ENCODE measurements at regions not wholly inside any gene's neighbourhood (a gene's known extent, or its start where the extent isn't known, plus 50 kb on each side); places are given as distances from the start of the nearest gene placed in this dataset.

DNA sequence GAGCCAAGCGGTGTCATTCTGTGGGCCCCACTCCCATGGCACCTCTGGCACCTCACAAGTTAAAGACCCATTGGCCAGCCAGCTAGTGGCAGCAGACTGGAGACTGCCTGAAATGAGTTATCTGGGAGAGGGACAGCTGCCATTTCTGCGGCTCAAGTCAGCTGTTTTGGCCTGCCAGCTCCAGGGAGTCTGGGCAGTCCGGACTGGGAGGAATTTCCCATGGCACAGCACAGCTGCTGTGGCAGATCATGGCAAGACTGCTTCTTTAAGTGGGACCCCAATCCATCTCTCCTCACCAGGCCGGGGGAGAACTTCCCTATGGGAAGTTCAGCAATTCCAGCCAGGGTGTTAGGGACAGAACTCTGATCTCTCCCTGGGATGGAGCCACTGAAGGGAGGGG, 2187.6 kb upstream of the CELF4 start:
- DNase-seq = no peak

DNA sequence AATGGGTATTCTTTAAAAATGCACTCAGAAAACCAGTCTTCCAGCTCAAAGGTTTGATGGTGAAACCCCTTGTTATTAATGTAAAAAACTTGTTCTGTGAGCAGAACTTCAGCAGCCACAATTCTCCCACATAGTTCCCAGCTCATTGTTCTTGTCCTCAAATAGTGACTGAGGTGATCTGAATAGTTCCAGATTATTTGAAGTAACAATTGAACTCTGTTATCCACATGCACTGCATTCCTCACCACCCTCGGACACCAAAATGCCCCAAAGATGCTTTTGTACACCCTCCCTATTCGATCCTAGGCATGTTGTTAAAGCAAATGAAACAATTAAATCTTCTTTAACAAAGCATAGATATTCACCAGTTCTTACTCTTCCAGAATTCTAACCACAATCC, 2186.8 kb upstream of the CELF4 start:
- DNase-seq = no peak

DNA sequence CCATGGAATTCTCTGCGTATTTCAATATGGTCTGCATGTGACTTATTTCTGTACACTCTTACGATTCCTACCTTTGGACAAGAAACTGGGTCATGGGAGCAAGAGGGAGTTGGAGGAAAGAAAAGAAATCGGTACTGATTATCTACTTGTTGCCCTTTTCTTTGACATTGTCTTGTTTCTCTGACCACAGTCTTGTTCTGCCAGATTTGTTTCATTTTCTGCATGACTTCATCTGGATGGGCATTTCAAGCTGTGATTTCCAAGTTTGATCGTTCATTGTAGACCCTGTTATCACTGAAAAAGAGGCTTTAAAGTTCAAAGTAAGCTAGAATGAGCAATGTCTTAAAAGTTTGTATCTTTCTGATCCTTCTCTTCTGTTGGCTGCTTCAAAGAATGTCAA, 2186.3 kb upstream of the CELF4 start:
- DNase-seq = no peak

DNA sequence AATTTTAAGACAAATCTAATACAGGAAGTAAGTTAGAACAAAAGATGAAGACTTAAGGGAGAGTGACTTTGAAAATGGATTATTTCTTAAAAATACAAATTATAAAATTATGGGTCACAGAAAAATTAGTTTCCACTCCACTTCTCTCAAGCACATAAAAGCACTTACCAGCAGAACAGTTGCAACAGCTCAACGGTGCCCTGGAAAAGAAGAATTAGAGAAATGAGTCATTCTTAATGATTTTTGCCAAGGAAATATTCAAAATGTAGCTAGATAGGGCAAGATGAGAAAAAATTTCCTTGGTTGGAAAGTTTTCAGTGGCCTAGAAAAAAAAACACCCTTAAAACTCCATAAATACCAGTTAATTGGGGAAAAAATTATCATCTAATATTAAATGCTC, 2185.6 kb upstream of the CELF4 start:
- no peak for DNase-seq

DNA sequence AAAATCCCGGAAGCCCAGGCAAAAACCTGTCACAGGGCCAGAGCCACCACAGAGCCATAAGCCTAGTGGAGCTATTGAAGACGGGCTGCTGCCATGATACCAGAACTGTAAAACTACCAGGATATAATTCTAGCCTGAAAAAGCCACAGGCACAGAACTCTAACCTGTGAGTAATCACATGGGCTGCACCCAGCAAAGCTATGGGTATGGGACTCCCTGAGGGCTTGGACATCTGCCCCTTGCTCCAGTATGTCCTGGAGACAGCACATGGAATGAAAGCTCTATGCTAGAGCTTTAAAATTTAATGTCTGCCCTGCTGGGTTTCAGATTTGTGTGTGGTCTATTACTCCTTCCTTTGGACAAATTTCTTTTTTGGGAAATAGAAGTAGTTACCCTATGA, 2183.6 kb upstream of the CELF4 start:
- DNase-seq = no peak

DNA sequence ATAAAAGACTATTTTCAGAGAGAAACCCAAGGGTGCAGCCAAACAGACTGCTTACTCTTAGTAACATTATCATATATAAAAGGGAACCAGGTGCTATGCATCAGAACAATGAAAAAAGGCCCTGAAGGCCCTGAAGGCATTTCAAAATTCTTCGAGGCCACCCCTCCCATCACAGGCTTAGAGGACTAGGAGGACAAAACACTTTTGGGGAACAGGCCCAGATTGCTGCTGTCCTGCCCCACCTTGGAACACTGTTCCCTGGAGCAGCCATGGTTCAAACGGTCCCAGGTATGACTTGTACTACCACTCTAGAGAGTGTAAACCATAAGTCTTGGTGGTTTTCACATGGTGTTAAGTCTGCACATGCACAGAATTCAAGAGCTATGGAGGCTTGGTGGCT, 2183.1 kb upstream of the CELF4 start:
- DNase-seq = no peak

DNA sequence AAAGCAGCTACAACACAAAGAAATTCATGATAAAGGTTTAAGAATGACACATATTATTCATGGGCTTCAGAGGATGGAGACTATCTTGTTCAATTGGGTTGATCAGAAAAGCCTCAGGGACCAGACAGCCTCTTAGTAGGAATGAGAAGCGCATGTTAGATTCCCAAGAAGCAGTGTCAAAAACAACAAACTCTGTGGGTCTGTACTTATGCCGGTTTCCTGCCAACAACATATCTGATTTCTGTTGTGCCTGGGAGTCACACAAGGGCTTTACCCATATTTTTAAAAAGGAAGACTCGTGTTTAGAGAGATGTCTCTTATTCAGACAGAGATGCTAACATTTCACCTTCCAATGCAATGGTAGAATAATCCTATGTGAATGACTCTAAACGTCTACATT, 2180.6 kb upstream of the CELF4 start:
- no peak for DNase-seq

DNA sequence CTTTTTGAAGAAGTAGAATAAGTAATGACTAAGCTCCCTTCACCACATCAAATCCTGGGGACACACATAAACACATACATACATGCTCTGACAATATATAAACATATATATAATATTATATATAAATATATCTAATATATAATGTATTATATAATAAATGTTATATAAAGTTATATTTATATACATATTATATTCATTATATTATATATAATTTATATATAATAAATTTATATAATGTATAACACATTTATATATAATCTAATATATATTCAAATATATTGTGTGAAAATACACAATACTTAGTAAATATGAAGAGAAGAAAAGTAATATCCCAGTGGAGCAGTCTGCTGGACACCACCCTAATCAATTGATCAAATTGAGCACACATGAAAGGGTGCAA, 2177.9 kb upstream of the CELF4 start:
- DNase-seq = no peak

DNA sequence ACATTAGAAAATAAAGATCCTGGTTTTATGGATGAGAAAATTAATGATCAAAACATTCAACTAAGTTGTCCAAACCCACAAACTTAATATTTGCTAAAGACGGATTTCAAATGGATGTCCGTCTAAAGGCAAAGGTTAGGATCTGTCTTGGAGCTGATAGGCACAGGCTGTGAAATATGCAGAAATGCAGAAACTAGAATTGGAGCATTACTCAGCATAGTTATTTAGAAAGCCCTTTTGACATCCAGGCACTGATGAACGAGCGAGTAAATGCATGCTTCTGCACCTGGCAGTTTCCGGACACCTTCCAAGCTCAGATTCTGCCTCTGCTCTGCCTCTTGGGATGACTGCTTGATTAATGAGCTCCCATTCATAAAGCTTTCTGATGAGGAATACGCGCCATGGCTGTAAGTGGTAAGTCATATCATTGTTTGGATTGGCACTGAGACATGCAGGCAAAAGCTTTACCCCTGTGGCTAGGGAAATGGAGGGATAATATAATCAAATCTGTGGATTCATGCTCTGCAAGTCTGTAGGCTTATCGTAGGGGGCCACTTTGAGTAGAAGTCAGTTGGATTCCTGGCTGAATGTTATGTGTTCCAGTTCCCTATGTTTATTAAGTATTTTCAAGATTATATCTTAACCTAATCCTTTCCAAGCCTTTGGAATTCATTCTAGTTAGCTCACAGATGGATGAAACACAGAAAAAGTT, 2176.3 kb upstream of the CELF4 start:
- peak; percentile 13 for DNase-seq

DNA sequence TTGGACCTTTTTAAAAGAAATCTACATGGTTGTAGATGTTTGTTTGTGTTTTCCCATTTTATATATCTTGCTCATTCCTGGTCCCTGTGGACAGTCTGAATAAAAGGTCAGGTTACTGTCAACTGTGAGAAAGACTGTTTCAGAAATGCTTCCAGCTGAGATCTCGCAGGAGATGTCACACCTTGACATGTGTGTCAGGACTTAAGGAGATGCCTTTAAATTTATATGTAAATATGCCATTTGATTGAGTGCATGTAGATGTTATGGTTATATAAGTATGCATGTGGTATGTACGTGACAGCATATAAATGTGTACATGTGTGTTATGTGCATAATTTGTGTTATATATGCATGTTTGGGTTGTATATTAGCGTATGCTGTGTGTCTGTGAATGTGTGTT, 2172.3 kb upstream of the CELF4 start:
- DNase-seq = no peak

DNA sequence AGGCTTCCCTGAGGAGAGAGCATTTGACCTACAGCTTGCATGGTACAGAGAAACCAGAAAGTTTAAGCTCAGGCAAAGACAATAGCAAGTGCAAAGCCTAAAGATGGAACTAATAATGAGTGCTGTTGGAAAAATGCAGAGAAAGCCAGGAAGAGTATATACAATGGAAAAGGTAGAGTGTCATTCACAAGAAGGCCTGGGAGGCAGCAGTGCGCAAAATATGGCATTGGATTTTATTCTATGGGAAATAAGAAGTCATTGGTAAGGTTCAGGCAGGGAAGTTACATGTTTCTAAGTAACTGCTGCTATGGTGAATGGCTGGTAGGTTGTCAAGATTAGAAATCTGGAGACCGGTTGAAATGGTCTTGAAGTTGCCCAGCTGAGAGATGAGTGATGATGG, 2167.3 kb upstream of the CELF4 start:
- DNase-seq = no peak

DNA sequence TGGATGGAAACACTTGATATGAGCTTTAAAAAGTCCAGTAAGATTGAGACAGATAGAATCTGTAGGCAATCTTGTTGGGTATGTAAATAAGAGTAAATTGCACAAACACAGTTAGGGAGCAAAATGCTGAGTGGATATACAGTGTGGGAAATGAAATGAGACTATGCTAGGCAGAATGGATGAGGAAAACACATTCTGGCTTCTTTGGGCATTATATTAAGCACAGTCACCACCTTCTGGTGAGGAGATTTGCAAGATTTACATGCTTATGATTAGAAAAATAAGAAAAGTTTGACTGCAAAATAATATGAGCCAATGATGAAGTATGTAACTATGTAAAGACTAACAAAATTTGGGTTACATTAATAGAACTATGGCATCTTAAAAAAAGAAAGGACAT, 2165.0 kb upstream of the CELF4 start:
- DNase-seq = no peak

DNA sequence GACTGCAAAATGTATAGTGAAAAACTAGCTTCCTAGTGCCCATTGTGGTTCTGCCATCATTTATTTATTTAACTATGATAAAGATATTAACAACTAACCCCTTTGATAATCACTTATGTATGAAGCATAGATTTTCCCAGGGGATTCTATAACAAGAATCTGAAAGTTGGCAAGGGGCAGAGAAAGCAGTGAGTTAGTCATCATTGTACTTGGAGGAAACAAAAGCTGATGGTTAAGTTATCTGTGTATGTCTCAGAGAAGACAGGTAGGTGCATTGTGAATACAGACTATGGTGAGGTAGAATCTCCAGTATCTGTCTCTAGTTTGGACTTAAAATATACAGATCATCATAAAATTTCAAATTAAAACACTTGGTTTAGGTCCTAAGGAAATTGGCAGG, 2159.1 kb upstream of the CELF4 start:
- peak; percentile 25 for DNase-seq

DNA sequence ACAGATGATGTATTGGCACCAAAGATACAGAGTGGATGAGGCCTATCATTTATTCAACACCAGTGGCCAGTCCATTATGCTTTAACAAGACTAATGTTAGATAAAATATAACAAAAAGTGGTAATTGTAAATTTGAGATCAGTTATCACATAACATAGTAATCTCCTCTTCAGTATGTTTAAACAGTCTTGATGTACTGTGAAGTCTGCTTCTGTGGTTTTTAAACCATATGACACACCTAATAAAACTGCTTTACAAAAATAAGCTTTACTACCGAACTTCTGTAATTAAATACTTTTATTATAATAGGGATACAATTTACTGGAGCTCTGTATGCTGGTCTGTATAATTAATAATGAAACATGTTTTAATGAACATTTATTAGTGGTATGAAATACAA, 2156.1 kb upstream of the CELF4 start:
- DNase-seq = no peak

DNA sequence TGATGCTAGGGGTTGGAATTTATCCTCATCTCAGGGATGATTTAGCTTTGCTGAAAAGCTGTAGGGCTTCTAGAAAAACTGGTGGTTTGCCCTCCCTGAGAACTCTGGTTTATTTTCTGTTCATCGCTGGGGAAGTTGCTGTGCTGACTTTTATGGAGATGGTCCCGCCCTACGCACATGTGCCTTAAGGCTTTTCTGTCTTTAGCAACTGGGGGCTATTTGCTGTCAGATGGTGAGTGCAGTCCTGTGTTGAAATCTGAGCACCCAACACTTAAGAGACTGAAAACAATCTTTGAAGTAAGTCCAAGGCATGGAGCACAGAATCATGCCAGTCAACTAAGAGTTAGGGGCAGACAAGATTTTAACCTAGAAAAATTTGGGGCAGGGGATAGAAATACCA, 2148.4 kb upstream of the CELF4 start:
- DNase-seq = peak; percentile 3

DNA sequence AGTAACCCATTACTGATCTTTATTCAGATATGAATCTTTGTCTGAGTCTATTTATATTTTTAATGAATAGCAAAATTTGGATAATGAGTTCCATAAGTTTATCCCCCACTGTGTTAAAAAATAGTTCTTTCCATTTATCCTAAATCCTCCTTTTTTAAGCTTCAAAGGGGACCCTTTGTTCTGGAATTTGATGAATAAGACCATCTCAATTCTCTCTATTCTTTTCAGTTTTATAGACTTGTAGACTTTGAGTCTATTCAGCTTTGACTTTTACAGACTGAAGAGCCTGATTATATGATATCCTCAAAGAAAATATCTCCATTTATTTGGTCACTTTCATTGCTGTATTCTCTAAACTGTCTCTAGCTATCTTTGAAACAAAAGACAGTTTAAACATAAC, 2146.1 kb upstream of the CELF4 start:
- DNase-seq = no peak

DNA sequence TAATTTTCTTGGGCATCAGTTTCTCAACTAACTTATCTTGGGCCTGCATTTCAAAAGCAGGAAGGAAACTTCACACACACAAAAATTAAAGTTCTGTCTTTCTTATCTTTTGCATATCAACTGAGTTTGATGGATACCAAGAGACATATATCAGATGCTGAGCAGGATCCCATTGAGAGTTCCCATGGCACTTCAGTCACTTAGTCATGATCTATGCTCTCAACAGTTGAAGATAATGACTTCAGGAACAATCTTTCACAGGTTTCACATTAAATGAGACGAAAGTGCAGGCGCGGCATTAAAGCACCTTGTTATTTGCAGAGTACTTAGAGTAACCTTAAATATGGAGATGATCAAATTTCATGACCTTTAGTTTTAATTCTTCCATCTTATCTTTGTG, 2139.8 kb upstream of the CELF4 start:
- DNase-seq = no peak

DNA sequence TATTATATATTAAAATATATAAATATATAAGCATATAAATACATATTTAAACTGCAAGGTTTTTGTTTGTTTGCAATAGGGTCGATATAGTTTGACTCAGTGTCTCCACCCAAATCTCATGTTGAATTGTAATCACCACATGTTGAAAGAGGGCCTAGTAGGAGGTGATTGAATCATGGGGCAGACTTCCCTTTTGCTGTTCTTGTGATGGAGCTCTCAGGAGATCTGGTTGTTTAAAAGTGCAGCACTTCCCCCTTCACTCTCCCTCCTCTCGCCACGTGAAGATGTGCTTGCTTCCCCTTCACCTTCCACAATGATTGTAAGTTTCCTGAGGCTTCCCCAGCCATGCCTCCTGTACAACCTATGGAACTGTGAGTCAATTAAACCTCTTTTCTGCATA, 2137.3 kb upstream of the CELF4 start:
- no peak for DNase-seq

DNA sequence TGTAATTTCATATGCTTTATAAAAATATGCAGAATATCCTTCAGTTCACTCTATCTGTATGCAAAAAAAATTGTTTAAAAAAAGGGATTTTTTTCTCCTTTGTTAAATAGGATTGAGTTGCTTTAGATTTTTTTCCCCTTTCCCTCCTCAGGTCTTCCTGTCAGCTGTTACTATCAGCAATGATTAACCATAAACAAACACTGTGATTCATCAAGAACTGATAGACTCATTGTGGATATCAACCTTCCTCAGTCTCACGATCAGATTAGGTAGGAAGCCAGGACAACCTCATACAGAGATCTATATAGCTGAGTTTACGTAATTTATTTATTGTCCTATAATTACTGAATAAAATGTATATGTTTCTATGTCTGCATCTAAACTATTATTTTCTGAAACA, 2136.2 kb upstream of the CELF4 start:
- DNase-seq = no peak

DNA sequence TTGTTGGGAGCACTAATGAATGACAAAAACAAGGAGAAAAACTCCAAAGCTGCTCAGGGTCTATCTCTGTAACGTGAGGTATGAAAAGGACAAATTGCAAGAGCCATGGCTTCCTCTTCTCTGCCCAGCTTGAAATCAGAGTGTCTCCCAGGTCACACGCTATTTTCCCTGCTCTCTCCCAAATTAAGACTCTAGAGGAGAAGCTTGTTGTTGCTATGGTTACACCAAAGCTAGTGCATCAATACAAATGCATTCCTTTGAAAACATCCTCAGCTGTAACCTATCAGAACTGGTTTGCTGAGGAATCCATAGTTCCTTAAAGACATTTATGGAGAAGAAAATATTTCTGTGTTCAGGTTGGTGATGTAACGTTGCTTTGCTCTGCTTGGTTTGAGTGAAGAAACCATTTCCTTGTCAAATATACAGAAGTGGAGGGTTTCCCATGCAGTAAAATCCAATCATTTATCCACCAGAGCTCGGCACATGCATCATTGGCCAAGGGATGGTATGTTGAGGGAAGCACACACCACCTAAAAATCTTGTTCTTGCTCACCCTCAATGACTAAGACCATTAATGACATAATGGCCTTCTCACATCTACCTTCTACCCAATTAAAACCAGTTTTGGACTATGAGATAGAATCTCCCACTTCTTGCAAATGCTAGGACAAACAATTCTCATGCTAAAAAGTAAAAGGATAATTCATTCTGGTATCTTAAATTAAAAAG, 2135.6 kb upstream of the CELF4 start:
- no peak for DNase-seq

DNA sequence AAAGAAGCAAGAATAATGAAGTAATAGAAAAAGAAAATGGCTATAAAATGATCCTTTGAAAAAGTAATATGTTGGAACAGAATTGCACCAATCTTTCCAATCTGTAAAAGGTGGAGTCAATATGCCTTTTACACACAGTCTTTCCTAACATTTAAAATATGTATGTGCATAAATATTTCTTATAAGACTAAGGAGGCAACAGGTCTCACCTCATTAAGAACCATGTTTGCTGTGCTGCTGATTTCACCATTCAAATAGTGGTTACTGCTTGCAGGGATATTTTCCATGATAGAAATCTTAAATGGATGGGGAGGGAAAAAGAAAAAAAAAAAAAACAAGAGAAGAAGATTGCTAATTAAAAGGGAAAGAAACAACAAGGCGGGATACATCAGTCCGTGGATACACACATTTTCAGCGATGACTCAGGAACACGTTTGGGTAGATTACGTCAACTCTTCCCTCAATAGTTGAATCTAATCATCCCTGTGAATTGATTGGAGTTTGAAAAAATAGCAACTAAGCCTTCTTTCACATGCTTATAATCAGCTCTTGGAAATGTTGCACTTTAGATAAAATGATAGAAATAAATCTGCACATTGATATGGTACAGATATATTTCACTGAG, 2133.9 kb upstream of the CELF4 start:
- DNase-seq = no peak

DNA sequence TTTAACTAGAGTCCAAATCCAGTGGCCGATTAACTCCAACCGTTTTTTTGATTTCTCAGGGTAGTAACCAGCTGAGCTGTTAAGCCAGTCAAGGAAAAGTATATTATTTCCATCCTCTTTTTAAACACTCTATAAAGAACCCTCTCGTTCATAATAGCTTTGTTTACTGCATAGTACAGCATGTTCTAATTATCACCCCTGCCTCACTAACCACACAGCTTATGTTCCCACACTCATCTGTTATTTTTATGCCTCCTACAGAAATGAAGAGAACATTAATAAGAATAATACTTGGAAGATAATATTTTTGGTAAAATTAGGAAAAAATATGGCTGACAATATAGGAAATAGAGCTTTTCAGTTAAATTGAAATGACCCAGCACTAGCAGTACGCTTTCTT, 2132.8 kb upstream of the CELF4 start:
- DNase-seq = no peak

DNA sequence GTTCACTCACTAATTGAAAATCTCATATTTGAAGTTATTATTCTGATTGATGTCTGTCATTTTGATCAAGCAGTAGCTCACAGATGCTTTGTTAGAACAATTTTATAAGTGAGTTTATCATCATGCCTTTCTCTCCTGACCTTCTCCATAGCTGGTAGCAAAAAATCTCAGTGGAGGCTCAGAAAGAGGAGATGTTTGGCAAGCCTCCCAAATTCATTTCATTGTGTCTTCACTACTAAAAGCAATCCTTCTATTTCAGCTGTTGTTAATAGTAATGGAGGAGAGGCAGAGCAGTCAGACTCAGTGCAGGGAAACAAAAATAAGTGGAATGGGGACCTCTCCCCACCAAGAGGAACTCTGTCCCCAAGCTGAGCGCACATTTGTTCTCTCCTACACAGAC, 2127.8 kb upstream of the CELF4 start:
- DNase-seq = peak; percentile 20

DNA sequence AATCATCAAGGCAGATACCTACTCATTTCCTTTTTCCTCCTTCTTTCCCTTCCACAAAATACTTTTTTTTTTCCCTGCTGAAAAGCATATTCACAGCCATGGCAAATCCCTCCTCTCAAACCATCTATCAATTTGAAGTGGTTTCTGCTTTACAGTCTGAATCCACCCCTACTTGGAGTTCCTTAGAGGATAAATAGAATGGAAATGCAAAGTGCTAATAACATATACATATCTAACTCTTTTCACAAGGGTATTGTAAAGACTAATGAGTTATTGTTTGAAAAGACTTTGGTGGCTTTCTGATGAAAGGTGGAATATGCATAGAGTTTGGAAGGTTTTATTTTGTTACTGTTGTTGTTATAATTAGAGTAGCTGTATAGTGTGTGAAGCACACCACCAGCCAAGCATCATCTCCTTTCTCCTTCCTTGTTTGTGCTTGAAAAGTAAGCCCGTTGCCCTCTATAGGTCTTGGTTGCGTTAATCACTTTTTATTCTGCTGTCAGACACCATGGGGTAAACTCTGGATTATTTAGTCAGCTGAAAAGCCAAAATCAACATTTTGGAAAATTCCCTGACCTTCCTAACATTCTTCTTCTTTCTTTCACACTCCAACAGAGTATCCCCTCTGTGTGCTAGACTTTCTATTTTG, 2126.9 kb upstream of the CELF4 start:
- no peak for DNase-seq

Data from fibroblast of upper back skin (primary cell).